ENCODE measurements at regions not wholly inside any gene's neighbourhood (a gene's known extent, or its start where the extent isn't known, plus 50 kb on each side); places are given as distances from the start of the nearest gene placed in this dataset.

GRCh38 chr18:50509012-50509411 lies 50.9 kb upstream of the MAPK4 start:
- TF ChIP-seq CTCF (IDR thresholded peaks at IDR 0.05) (no peak), POLR2A (IDR thresholded peaks at IDR 0.05) (no peak)
